ENCODE measurements at regions not wholly inside any gene's neighbourhood (a gene's known extent, or its start where the extent isn't known, plus 50 kb on each side); places are given as distances from the start of the nearest gene placed in this dataset.

GRCh38 chr17:33628500-33629346 lies 335.6 kb upstream of the ASIC2 start:
- Mint-ChIP-seq H3K36me3 (no peaks in the 10 kb centered on the region), H3K4me3 (no peak overlapping the region), H3K27me3 (ENCODE audit: low read depth) (peaks cover 48% of the 10 kb centered on the region), H3K27ac (no peak overlapping the region), H3K9me3 (peaks cover 11% of the 10 kb centered on the region), H3K4me1 (no peaks in the 10 kb centered on the region)
- DNase-seq (ENCODE audit: low spot score in 2 of 2, unreplicated experiment in 2 of 2) = no peak
- TF ChIP-seq CTCF (IDR thresholded peaks at IDR 0.05; ENCODE audit: unreplicated experiment) = no peak

GRCh38 chr17:33633446-33633845 lies 340.4 kb upstream of the ASIC2 start:
- no peak for DNase-seq (ENCODE audit: low spot score in 2 of 2, unreplicated experiment in 2 of 2)
- no peaks in the 10 kb centered on the region for H3K36me3 Mint-ChIP-seq
- peaks cover 13% of the 10 kb centered on the region for H3K9me3 Mint-ChIP-seq
- H3K4me1 Mint-ChIP-seq = no peaks in the 10 kb centered on the region
- H3K4me3 Mint-ChIP-seq = no peak overlapping the region
- TF ChIP-seq CTCF (IDR thresholded peaks at IDR 0.05; ENCODE audit: unreplicated experiment) = no peak
- no peak overlapping the region for H3K27ac Mint-ChIP-seq
- H3K27me3 Mint-ChIP-seq (ENCODE audit: low read depth) = peaks cover 71% of the 10 kb centered on the region

GRCh38 chr17:33637534-33637933 lies 344.4 kb upstream of the ASIC2 start:
- Mint-ChIP-seq H3K4me1 (peaks cover 4% of the 10 kb centered on the region), H3K4me3 (no peak overlapping the region), H3K27me3 (ENCODE audit: low read depth) (peaks cover 49% of the 10 kb centered on the region)

GRCh38 chr17:33639103-33639880 lies 346.2 kb upstream of the ASIC2 start:
- TF ChIP-seq CTCF (IDR thresholded peaks at IDR 0.05; ENCODE audit: unreplicated experiment) = no peak
- H3K9me3 Mint-ChIP-seq = peaks cover 7% of the 10 kb centered on the region
- no peak overlapping the region for H3K27ac Mint-ChIP-seq
- no peak for DNase-seq (ENCODE audit: low spot score in 2 of 2, unreplicated experiment in 2 of 2)
- H3K36me3 Mint-ChIP-seq = no peaks in the 10 kb centered on the region
- H3K27me3 Mint-ChIP-seq (ENCODE audit: low read depth) = peaks cover 43% of the 10 kb centered on the region
- H3K4me1 Mint-ChIP-seq = peaks cover 4% of the 10 kb centered on the region
- no peak overlapping the region for H3K4me3 Mint-ChIP-seq

More at GRCh38 chr17:33637534-33637933, 344.4 kb upstream of the ASIC2 start:
- no peak for TF ChIP-seq CTCF (IDR thresholded peaks at IDR 0.05; ENCODE audit: unreplicated experiment)
- H3K36me3 Mint-ChIP-seq = no peaks in the 10 kb centered on the region
- H3K9me3 Mint-ChIP-seq = peaks cover 7% of the 10 kb centered on the region
- no peak overlapping the region for H3K27ac Mint-ChIP-seq
- no peak for DNase-seq (ENCODE audit: low spot score in 2 of 2, unreplicated experiment in 2 of 2)

GRCh38 chr17:33640629-33641028 lies 347.5 kb upstream of the ASIC2 start:
- Mint-ChIP-seq H3K27ac (no peak overlapping the region), H3K4me1 (peaks cover 4% of the 10 kb centered on the region), H3K27me3 (ENCODE audit: low read depth) (peaks cover 47% of the 10 kb centered on the region), H3K9me3 (peaks cover 7% of the 10 kb centered on the region), H3K4me3 (no peak overlapping the region), H3K36me3 (no peaks in the 10 kb centered on the region)
- DNase-seq (ENCODE audit: low spot score in 2 of 2, unreplicated experiment in 2 of 2) = no peak
- TF ChIP-seq CTCF (IDR thresholded peaks at IDR 0.05; ENCODE audit: unreplicated experiment) = no peak

Measured in mesothelial cell of epicardium (in vitro differentiated cells).